HEK293T (cell line): ENCODE measurements at regions not wholly inside any gene's neighbourhood (a gene's known extent, or its start where the extent isn't known, plus 50 kb on each side); places are given as distances from the start of the nearest gene placed in this dataset.

Experiments used
- BHLHE40 ChIP-seq: fragments of 450-650 bp; IDR thresholded peaks from 2 replicates; pipeline ENCODE4 v1.6.1; 2016; ENCODE audit warnings: mild to moderate bottlenecking, moderate library complexity, borderline replicate concordance
- FOXA1 ChIP-seq: fragments of 450-650 bp; IDR thresholded peaks from 2 replicates; pipeline ENCODE4 v1.6.1; 2016; ENCODE audit warnings: mild to moderate bottlenecking
- FOXM1 ChIP-seq: fragments of 450-650 bp; IDR thresholded peaks from 2 replicates; pipeline ENCODE4 v1.6.1; 2017; ENCODE audit warnings: mild to moderate bottlenecking, borderline replicate concordance
- NFRKB ChIP-seq: fragments of 450-650 bp; IDR thresholded peaks from 2 replicates; pipeline ENCODE4 v1.6.1; 2016; ENCODE audit warnings: mild to moderate bottlenecking, moderate library complexity
- SP1 ChIP-seq: fragments of 450-650 bp; IDR thresholded peaks from 2 replicates; pipeline ENCODE4 v1.6.1; 2017
- SUZ12 ChIP-seq: fragments of 450-650 bp; IDR thresholded peaks from 2 replicates; pipeline ENCODE4 v1.6.1; 2016; ENCODE audit warnings: mild to moderate bottlenecking
- TARDBP ChIP-seq: fragments of 450-650 bp; IDR thresholded peaks from 2 replicates; pipeline ENCODE4 v1.6.1; 2016
- ZNF384 ChIP-seq: fragments of 450-650 bp; IDR thresholded peaks from 2 replicates; pipeline ENCODE4 v1.6.1; 2016
- TF ChIP-seq, protein P1 (sequence below): fragments of 450-650 bp; IDR thresholded peaks from 2 replicates; pipeline ENCODE4 v1.6.1; 2016

DNA sequence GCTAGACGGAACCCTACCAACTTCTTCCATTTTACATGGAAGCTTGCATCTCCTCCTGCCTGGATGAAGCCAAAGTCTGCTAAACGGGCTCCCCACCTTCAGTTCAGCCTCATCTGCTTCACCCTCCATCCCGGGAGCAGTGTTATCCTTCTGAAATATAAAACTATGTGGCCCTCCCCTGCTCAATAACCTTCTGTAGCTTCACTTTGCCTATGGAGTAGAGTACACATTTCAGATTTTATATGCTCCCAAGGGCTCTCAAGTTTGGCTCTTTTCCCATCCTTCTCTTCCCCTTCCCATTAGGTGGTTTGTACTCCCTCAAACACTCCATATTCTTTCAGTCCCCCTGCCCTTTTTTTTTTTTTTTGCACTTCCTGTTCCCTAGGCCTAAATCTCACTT, 115.9 kb upstream of the RAI2 start:
- no peak for TF ChIP-seq BHLHE40
- no peak for TF ChIP-seq SUZ12
- no peak for TF ChIP-seq FOXM1
- TF ChIP-seq FOXA1, result no peak
- TF ChIP-seq SP1, result no peak
- TF ChIP-seq ZNF384, result no peak
- TF ChIP-seq NFRKB, result no peak
- TF ChIP-seq, protein P1, sequence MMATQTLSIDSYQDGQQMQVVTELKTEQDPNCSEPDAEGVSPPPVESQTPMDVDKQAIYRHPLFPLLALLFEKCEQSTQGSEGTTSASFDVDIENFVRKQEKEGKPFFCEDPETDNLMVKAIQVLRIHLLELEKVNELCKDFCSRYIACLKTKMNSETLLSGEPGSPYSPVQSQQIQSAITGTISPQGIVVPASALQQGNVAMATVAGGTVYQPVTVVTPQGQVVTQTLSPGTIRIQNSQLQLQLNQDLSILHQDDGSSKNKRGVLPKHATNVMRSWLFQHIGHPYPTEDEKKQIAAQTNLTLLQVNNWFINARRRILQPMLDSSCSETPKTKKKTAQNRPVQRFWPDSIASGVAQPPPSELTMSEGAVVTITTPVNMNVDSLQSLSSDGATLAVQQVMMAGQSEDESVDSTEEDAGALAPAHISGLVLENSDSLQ, result no peak
- TF ChIP-seq TARDBP, result no peak
